Omental fat pad (tissue), 3 donors: ENCODE measurements at regions not wholly inside any gene's neighbourhood (a gene's known extent, or its start where the extent isn't known, plus 50 kb on each side); places are given as distances from the start of the nearest gene placed in this dataset.
"Not testable (repeated sequence)": the region's sequence is repeated elsewhere in the genome, so short reads cannot be mapped to it uniquely, and the experiment has no call there.

Experiments
- ATAC-seq: fragments of 150-250 bp; one replicate; pipeline ENCODE4 v1.9.1; 2016; ENCODE audit warnings: mild to moderate bottlenecking, moderate library complexity; ENCODE audit not compliant: low FRiP score
- DNase-seq: peaks from one replicate; pipeline ENCODE4 v3.0.0-alpha.2; 2019; ENCODE audit warnings: low spot score
- TF ChIP-seq, protein P1 (sequence below), 3 donors: fragments of 450-650 bp; IDR thresholded peaks; one replicate each; pipeline ENCODE4 v1.5.1; 2016 to 2017; ENCODE audit warnings: antibody characterized with exemption in 3 of 3, mild to moderate bottlenecking in 3 of 3, moderate library complexity in 2 of 3

DNA sequence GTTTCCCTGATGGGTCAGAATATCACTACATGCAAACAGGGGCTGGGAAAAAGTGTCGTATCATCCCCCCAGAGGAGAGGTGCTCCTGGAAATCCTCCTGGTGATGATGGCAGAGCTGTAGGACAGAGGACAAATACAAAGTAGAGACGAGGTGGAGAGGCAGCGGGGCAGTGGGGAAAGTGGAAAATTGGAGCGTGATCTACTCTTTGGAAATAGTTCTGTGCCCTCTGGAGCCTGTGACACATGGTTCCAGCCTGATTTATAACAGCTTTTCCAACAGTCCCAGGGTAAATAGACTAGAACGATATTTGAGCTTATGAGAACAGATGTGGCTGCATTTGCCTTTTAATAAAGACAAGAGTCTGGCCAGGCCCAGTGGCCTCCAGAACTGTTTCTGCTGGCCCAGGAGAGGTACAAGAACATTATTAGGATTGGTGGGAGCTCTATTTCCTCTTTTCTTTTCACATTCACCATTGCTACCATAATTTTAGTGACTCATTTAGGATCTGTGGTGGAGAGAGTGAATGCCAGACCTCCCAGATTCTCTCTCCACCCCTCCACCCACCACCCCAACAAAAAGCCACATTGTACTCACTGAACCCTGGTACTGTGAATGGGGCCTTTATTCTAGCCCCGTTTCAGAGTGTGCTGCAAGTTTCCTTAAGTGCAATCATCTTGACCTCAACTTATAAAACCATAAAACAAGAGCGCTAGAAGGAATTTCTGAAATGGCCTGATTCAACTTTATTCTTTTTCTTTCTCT lies 78.3 kb downstream of the BTBD3 start:
- ATAC-seq = no peak
- DNase-seq = no peak
- TF ChIP-seq, protein P1, sequence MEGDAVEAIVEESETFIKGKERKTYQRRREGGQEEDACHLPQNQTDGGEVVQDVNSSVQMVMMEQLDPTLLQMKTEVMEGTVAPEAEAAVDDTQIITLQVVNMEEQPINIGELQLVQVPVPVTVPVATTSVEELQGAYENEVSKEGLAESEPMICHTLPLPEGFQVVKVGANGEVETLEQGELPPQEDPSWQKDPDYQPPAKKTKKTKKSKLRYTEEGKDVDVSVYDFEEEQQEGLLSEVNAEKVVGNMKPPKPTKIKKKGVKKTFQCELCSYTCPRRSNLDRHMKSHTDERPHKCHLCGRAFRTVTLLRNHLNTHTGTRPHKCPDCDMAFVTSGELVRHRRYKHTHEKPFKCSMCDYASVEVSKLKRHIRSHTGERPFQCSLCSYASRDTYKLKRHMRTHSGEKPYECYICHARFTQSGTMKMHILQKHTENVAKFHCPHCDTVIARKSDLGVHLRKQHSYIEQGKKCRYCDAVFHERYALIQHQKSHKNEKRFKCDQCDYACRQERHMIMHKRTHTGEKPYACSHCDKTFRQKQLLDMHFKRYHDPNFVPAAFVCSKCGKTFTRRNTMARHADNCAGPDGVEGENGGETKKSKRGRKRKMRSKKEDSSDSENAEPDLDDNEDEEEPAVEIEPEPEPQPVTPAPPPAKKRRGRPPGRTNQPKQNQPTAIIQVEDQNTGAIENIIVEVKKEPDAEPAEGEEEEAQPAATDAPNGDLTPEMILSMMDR (IDR thresholded peaks at IDR 0.05) = no peak

DNA sequence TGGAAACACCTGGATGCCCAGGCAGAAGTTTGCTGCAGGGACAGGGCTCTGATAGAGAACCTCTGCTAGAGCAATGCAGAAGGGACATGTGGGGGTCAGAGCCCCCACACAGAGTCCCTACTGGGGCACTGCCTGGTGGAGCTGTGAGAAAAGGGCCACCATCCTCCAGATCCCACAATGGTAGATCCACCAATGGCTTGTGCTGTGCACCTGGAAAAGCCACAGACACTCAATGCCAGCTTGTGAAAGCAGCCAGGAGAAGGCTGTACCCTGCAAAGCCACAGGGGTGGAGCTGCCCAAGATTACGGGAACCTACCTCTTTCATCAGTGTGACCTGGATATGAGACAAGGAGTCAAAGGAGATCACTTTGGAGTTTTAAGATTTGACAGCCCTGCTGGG lies 87.1 kb downstream of the BTBD3 start:
- DNase-seq = not testable (repeated sequence)

DNA sequence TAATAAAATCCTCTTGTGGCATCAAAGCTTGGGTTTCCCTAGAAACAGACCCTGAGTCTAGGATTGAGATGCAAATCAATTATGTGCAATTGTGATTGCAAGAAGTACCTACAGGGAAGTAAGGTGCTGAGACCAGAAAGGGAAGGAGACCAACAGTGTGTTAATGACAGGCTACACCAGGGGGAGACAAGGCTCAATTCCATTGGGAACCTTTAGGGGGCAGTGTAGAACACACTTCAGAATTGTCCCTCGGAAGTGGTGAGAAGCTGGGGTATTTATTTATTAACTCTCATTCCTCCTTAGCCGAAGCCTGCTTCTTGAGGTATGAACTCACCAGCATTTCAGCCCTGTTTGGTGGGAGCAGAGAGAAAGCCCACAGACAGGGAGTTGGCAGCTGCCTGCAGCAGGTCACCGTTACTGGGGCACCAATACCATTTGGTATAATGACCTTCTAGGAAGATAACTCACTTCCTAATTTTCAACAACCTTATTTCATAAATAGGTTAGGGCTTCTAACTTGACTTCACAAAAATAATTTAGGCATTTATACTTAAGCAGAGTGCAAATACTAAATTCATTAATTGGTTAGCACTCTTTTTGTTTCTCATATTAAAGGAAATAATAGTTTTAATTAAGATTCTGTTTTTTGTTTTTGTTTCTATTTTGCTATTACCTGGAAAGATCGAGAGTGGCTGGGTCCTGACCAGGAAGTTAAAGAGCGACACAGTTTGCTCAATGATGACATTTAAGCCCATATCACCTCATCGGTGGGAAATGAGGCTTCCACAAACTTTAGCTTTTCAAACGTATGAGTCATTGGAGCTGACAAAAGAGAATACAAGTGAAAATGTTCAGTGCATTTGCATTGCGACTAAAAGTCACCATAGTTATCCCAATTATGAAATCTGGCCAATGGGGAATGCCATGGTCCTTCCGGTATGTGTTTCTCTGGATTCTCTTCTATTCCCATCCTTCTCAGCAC lies 94.8 kb downstream of the BTBD3 start:
- TF ChIP-seq, protein P1 (IDR thresholded peaks at IDR 0.05) = peak in 1 of 3 donors; percentile 55
- ATAC-seq (no peak), DNase-seq (no peak)

More for the DNA sequence above, 87.1 kb downstream of the BTBD3 start:
- ATAC-seq = not testable (repeated sequence)

DNA sequence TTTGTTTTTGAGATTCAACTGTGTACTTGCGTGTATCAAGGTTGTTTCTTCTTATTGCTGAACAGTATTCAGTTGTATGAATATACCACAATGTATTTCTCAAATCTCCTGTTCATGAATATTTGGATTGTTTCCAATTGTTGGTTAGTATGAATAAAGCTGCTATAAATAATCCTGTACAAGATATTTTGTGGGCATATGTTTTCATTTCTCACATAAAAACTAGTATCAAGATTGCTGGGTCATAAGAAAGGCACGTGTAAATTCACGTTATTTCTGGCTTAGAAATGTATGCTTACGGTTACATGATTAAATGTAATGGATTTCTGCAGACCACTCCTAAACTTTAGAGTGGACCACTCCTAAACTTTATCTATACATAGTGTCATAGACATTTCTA lies 96.6 kb downstream of the BTBD3 start:
- TF ChIP-seq, protein P1 (IDR thresholded peaks at IDR 0.05) = no peak
- ATAC-seq (no peak), DNase-seq (no peak)

DNA sequence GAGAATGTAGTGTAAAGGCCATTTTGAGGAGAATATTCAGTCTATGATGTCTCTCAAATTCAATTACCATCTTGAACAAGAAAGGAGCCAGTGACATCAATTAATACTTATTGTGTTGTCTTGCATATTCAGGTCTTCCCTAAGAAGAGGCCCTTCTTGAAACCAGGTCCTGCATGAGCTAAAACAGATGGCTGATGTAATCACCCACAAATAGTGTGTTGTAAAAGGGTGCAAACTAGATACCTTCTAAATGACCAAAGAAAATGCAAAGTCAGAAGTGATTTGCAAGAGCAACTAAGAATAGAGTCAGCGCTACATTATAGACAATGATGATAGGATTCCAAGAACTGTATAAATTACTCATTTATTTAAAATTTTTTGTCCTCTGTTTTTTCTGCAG lies 97.0 kb downstream of the BTBD3 start:
- TF ChIP-seq, protein P1 (IDR thresholded peaks at IDR 0.05) = no peak
- no peak for DNase-seq
- ATAC-seq = no peak

DNA sequence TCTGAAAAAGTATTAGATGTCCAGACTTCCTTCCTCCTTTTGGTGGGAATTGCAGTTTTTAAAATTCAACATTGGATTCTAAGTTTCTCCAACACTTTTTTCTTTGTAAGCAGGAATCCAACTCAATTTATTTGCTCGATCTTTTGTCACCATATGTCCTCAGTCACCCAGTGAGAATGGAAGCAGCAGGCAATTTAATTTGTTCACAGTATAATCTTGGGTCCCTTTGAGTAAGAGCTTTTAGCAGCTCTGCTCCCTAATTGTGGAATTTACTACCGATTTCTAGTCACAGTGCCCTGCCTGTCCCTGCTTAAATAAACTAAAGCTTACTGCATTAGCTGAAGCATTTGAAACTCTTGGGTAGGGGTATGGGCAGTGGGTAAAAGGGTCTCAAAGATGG lies 98.6 kb downstream of the BTBD3 start:
- TF ChIP-seq, protein P1 (IDR thresholded peaks at IDR 0.05) = no peak
- ATAC-seq (no peak), DNase-seq (no peak)

DNA sequence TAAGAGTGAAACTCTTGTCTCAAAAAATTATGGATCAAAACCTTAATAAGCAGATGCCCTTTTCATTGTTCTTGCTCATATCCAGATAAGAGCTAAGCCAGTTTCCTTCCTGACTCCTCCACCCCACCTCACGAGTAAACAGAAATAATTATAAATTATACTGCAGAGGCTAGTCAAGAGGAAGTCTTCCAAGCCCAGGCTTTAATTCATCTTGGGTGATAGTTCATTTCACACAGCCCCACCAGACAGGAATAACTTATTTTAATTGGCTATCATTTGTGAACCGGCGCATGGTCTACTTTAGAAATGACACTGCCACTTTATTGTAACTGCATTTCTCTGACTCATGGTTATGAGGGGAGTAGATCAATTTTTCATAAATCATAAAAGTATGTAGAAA lies 102.0 kb downstream of the BTBD3 start:
- ATAC-seq (no peak), DNase-seq (no peak)
- TF ChIP-seq, protein P1 (IDR thresholded peaks at IDR 0.05) = no peak
